HCT116 (cell line): ENCODE measurements at regions not wholly inside any gene's neighbourhood (a gene's known extent, or its start where the extent isn't known, plus 50 kb on each side); places are given as distances from the start of the nearest gene placed in this dataset.

Experiments
- ATAC-seq: fragments of 200-7000 bp; cut with Tn5 transposase; 2 replicates; pipeline ENCODE4 v1.9.1; 2020; ENCODE audit warnings: mild to moderate bottlenecking, moderate library complexity
- BruUV-seq: library from RNA; stranded (reverse); fragments of 400-500 nt; replicated peaks from 2 replicates; lab custom pipeline; 2021; lab: Mats Ljungman, UMichigan
- CTCF ChIA-PET: fragments of 300-600 bp; sonication (Branson Sonifier 250); formaldehyde crosslinking; loops from one replicate; lab custom pipeline; 2021; ENCODE audit warnings: antibody characterized with exemption; lab: Charles Lee
- POLR2A ChIA-PET: fragments of 300-600, 350-600 bp; sonication (Branson Sonifier 250); formaldehyde crosslinking; loops from one replicate; lab custom pipeline; 2021; ENCODE audit warnings: antibody characterized with exemption; lab: Charles Lee
- RAD21 ChIA-PET, 2 experiments: fragments of 300-600 bp; sonication (Branson Sonifier 250); formaldehyde crosslinking; loops; one replicate each; lab custom pipeline; 2023; ENCODE audit warnings: low total read pairs in 2 of 2; ENCODE audit not compliant: uncharacterized antibody in 2 of 2, unreplicated experiment in 2 of 2, low non-redundant PET in 1 of 2; lab: Charles Lee
- DNase-seq: peaks from one replicate; pipeline ENCODE4 v3.0.0-alpha.2; 2010; ENCODE audit warnings: low read depth, low spot score
- H2AFZ ChIP-seq: fragments of 200-600 bp; shearing (Covaris generic), sonication (generic); 2 replicates; pipeline ENCODE4 v1.6.1; 2017; ENCODE audit warnings: low read depth, mixed run types, mixed read lengths, antibody characterized with exemption, low read length; ENCODE audit not compliant: poor library complexity, severe bottlenecking
- H3K27ac ChIP-seq: 2 replicates; pipeline ENCODE4 v1.5.1; 2012; ENCODE audit warnings: low read depth, low read length
- H3K27me3 ChIP-seq: fragments of 200-600 bp; sonication (generic); 2 replicates; pipeline ENCODE4 v1.6.1; 2016; ENCODE audit warnings: mixed run types, low read length, mixed read lengths; ENCODE audit not compliant: insufficient read depth
- H3K36me3 ChIP-seq, 2 experiments: fragments of 200-500 bp in 1 of 2; fragments of 200-600 bp in 1 of 2; sonication (Bioruptor generic) in 1 of 2; sonication (generic) in 1 of 2; 2 replicates each; pipeline versions ENCODE4 v1.5.1 to v1.6.1; 2014 to 2016; ENCODE audit warnings: low read length in 2 of 2, inconsistent platforms in 1 of 2, mixed read lengths in 1 of 2, mixed run types in 1 of 2; ENCODE audit not compliant: insufficient read depth in 2 of 2, control insufficient read depth in 1 of 2
- H3K4me1 ChIP-seq, 2 experiments: fragments of 200-600 bp in 1 of 2; sonication (generic) in 1 of 2; 2 replicates each; pipeline versions ENCODE4 v1.5.1 to v1.6.1; 2012 to 2017; ENCODE audit warnings: low read length in 2 of 2, inconsistent platforms in 1 of 2, mild to moderate bottlenecking in 1 of 2, mixed read lengths in 1 of 2, mixed run types in 1 of 2, moderate library complexity in 1 of 2; ENCODE audit not compliant: insufficient read depth in 2 of 2, control insufficient read depth in 1 of 2
- H3K4me2 ChIP-seq: fragments of 200-600 bp; sonication (generic); 2 replicates; pipeline ENCODE4 v1.6.1; 2017; ENCODE audit warnings: mixed run types, low read length, mixed read lengths
- H3K4me3 ChIP-seq, 2 experiments: fragments of 200-600 bp in 1 of 2; sonication (generic) in 1 of 2; replicated peaks in 1 of 2; 2 replicates each; pipeline ENCODE4 v1.5.1; 2011 to 2016; ENCODE audit warnings: low read length in 2 of 2, control low read depth in 1 of 2, low read depth in 1 of 2, mild to moderate bottlenecking in 1 of 2, mixed read lengths in 1 of 2, mixed run types in 1 of 2
- H3K79me2 ChIP-seq: fragments of 200-600 bp; sonication (generic); 2 replicates; pipeline ENCODE4 v1.6.1; 2017; ENCODE audit warnings: mild to moderate bottlenecking, mixed run types, low read length, moderate library complexity, mixed read lengths; ENCODE audit not compliant: insufficient read depth
- H3K9ac ChIP-seq: fragments of 200-600 bp; sonication (generic); 2 replicates; pipeline ENCODE4 v1.6.1; 2016; ENCODE audit warnings: low read length, mixed read lengths
- H3K9me2 ChIP-seq: fragments of 200-600 bp; sonication (generic), shearing (Covaris generic); 2 replicates; pipeline ENCODE4 v1.6.1; 2017; ENCODE audit warnings: mixed run types, mild to moderate bottlenecking, moderate library complexity; ENCODE audit not compliant: insufficient read depth
- H3K9me3 ChIP-seq, 2 experiments: fragments of 200-500 bp in 1 of 2; fragments of 200-600 bp in 1 of 2; sonication (Bioruptor generic) in 1 of 2; sonication (generic) in 1 of 2; 2 replicates each; pipeline ENCODE4 v1.6.1; 2014 to 2017; ENCODE audit warnings: low read length in 2 of 2, mixed read lengths in 2 of 2, inconsistent platforms in 1 of 2, low read depth in 1 of 2, mild to moderate bottlenecking in 1 of 2, mixed run types in 1 of 2, moderate library complexity in 1 of 2; ENCODE audit not compliant: control insufficient read depth in 1 of 2, insufficient read depth in 1 of 2
- H4K20me1 ChIP-seq: fragments of 200-600 bp; sonication (generic), shearing (Covaris generic); 2 replicates; pipeline ENCODE4 v1.6.1; 2017; ENCODE audit warnings: mixed run types, mild to moderate bottlenecking, moderate library complexity; ENCODE audit not compliant: insufficient read depth
- EGR1 ChIP-seq: IDR thresholded peaks from 2 replicates; pipeline ENCODE4 v1.6.1; 2012; ENCODE audit warnings: low read depth
- FOSL1 ChIP-seq: IDR thresholded peaks from 2 replicates; pipeline ENCODE4 v1.6.1; 2012; ENCODE audit warnings: low read depth
- SP1 ChIP-seq: IDR thresholded peaks from 2 replicates; pipeline ENCODE4 v1.6.1; 2012; ENCODE audit warnings: low read depth
- SRF ChIP-seq: IDR thresholded peaks from 2 replicates; pipeline ENCODE4 v1.6.1; 2012; ENCODE audit warnings: low read depth
- TCF7L2 ChIP-seq: IDR thresholded peaks from 2 replicates; pipeline ENCODE4 v1.7.0; 2011; ENCODE audit warnings: borderline replicate concordance, inconsistent platforms; ENCODE audit not compliant: insufficient read depth, insufficient read length; ENCODE audit errors: extremely low read depth
- YY1 ChIP-seq: IDR thresholded peaks from 2 replicates; pipeline ENCODE4 v1.6.1; 2011; ENCODE audit warnings: low read length, low read depth, moderate library complexity, mild to moderate bottlenecking; ENCODE audit not compliant: insufficient replicate concordance; ENCODE audit errors: extremely low read depth
- ZFX ChIP-seq: fragments of 450-650 bp; IDR thresholded peaks from 2 replicates; pipeline ENCODE4 v1.6.1; 2017
- intact Hi-C: fragments of 100-400 bp; cut with micrococcal nuclease; formaldehyde crosslinking; loops from 2 replicates; pipeline ENCODE4 v1.10.0; 2022
- TF ChIP-seq, protein P1 (sequence below): IDR thresholded peaks from 2 replicates; pipeline ENCODE4 v1.6.1; 2012
- TF ChIP-seq, protein P2 (sequence below): IDR thresholded peaks from 2 replicates; pipeline ENCODE4 v1.6.1; 2012
- TF ChIP-seq, protein P3 (sequence below): IDR thresholded peaks from 2 replicates; pipeline ENCODE4 v1.6.1; 2012; ENCODE audit warnings: low read depth

DNA sequence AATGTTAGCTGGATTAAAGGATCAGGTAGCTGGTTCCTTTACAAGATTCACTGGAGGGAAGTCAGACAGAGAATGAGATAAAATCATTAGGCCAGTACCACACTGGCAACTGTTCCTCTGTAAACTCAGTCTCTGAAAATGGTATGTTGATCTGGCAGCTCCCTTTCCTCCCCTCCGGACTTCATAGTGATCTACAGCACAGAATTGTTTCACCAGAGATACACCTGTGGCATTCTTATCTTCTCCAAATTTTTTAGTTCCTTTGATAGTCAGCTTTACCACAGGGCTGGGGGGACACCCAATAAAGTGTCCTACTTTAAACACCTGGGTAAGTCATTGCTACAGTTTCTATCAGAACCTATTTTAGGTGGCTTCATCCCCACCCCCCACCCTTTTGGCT is 304.3 kb upstream of the KCNH8 start:
- Histone ChIP-seq H3K79me2 (no peaks in the 10 kb centered on the region), H3K27me3 (no peaks in the 10 kb centered on the region), H3K9ac (no peak overlapping the region), H3K4me1 (no peaks in the 10 kb centered on the region), H3K27ac (no peak overlapping the region), H3K9me3 (no peaks in the 10 kb centered on the region), H3K36me3 (no peaks in the 10 kb centered on the region), H2AFZ (no peak overlapping the region), H3K4me2 (no peak overlapping the region), H3K9me2 (no peaks in the 10 kb centered on the region), H3K4me3 (no peak overlapping the region), H4K20me1 (no peaks in the 10 kb centered on the region)
- intact Hi-C loops: no loop called here
- ATAC-seq: no peak
- CTCF ChIA-PET: no interaction called here
- TF ChIP-seq YY1 (no peak), ZFX (no peak), SP1 (no peak), SRF (no peak), TCF7L2 (no peak), FOSL1 (no peak), EGR1 (no peak)
- TF ChIP-seq, protein P1, sequence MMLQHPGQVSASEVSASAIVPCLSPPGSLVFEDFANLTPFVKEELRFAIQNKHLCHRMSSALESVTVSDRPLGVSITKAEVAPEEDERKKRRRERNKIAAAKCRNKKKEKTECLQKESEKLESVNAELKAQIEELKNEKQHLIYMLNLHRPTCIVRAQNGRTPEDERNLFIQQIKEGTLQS: no peak
- TF ChIP-seq, protein P2, sequence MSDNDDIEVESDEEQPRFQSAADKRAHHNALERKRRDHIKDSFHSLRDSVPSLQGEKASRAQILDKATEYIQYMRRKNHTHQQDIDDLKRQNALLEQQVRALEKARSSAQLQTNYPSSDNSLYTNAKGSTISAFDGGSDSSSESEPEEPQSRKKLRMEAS: no peak
- TF ChIP-seq, protein P3, sequence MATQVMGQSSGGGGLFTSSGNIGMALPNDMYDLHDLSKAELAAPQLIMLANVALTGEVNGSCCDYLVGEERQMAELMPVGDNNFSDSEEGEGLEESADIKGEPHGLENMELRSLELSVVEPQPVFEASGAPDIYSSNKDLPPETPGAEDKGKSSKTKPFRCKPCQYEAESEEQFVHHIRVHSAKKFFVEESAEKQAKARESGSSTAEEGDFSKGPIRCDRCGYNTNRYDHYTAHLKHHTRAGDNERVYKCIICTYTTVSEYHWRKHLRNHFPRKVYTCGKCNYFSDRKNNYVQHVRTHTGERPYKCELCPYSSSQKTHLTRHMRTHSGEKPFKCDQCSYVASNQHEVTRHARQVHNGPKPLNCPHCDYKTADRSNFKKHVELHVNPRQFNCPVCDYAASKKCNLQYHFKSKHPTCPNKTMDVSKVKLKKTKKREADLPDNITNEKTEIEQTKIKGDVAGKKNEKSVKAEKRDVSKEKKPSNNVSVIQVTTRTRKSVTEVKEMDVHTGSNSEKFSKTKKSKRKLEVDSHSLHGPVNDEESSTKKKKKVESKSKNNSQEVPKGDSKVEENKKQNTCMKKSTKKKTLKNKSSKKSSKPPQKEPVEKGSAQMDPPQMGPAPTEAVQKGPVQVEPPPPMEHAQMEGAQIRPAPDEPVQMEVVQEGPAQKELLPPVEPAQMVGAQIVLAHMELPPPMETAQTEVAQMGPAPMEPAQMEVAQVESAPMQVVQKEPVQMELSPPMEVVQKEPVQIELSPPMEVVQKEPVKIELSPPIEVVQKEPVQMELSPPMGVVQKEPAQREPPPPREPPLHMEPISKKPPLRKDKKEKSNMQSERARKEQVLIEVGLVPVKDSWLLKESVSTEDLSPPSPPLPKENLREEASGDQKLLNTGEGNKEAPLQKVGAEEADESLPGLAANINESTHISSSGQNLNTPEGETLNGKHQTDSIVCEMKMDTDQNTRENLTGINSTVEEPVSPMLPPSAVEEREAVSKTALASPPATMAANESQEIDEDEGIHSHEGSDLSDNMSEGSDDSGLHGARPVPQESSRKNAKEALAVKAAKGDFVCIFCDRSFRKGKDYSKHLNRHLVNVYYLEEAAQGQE: no peak
- POLR2A ChIA-PET: no interaction called here
- RAD21 ChIA-PET: no interaction called here
- no peak for DNase-seq
- BruUV-seq: no TSS peak
